ENCODE measurements at regions not wholly inside any gene's neighbourhood (a gene's known extent, or its start where the extent isn't known, plus 50 kb on each side); places are given as distances from the start of the nearest gene placed in this dataset.

DNA sequence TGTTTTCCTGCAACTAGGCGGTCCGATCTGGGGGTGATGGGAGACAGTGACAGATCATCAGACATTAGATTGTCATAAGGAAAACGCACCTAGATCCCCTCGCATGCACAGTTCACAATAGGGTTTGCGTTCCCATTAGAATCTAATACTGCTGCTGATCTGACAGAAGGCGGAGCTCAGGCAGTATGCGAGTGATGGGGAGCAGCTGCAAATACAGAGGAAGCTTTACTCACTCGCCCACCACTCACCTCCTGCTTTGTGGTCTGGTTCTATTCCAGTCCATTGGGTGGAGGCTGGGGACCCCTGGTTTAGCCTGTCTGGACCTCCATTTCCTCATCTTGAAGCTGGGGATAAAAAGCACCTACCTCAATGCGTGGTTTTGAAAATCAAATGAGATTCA, 437.5 kb upstream of the PROK2 start:
- peaks cover 24% of the 10 kb centered on the region for H3K9me3 Mint-ChIP-seq (ENCODE audit: unreplicated experiment)
- H3K36me3 Mint-ChIP-seq (ENCODE audit: insufficient read depth, unreplicated experiment): peaks cover 4% of the 10 kb centered on the region
- no TSS peak for BruUV-seq (replicated peaks)
- H3K4me1 Mint-ChIP-seq (ENCODE audit: insufficient read depth, unreplicated experiment): no peaks in the 10 kb centered on the region
- no peak overlapping the region for H3K4me3 Mint-ChIP-seq (ENCODE audit: unreplicated experiment)
- DNase-seq (ENCODE audit: unreplicated experiment): no peak
- intact Hi-C loops (cut with micrococcal nuclease): no loop called here
- no peak overlapping the region for H3K27ac Mint-ChIP-seq (ENCODE audit: low read depth, unreplicated experiment)
- peaks cover 5% of the 10 kb centered on the region for H3K27me3 Mint-ChIP-seq (ENCODE audit: insufficient read depth, unreplicated experiment)
- ChIA-PET POLR2A (no interaction called here), CTCF (interaction anchor here (0.6 kb wide), 1 partner anchor 96 kb away, joined by 3 read pairs; no protein-coding TSS in a partner anchor)
- TF ChIP-seq CTCF (IDR thresholded peaks at IDR 0.05; ENCODE audit: unreplicated experiment): no peak

DNA sequence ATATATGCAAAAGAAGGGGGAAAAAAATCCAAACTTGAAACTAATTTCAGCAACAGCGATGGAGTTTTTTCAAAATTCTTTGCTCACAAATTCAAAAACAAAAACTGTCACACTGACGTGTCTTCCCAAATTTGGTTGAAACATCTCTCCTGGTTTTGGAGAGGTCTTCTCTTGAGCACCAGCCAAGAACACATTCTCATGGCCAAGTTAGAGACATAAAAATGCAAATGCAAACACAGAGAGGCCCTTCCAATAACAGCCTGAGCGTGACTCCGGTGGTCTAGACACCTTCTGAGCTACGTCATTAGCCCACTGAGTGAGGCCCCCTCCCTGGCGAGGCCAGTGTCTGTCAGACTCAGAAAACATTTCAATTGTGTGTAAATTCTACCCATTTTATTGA, 436.0 kb upstream of the PROK2 start:
- Mint-ChIP-seq H3K27me3 (ENCODE audit: insufficient read depth, unreplicated experiment) (no peaks in the 10 kb centered on the region), H3K27ac (ENCODE audit: low read depth, unreplicated experiment) (no peak overlapping the region), H3K36me3 (ENCODE audit: insufficient read depth, unreplicated experiment) (peaks cover 4% of the 10 kb centered on the region), H3K4me3 (ENCODE audit: unreplicated experiment) (no peak overlapping the region), H3K9me3 (ENCODE audit: unreplicated experiment) (peaks cover 20% of the 10 kb centered on the region), H3K4me1 (ENCODE audit: insufficient read depth, unreplicated experiment) (no peaks in the 10 kb centered on the region)
- intact Hi-C loops (cut with micrococcal nuclease): no loop called here
- CTCF ChIA-PET: no interaction called here
- POLR2A ChIA-PET: no interaction called here
- no TSS peak for BruUV-seq (replicated peaks)
- no peak for DNase-seq (ENCODE audit: unreplicated experiment)
- no peak for TF ChIP-seq CTCF (IDR thresholded peaks at IDR 0.05; ENCODE audit: unreplicated experiment)

- intact Hi-C loops (cut with micrococcal nuclease): no loop called here
- H3K4me1 Mint-ChIP-seq (ENCODE audit: insufficient read depth, unreplicated experiment): no peaks in the 10 kb centered on the region
- ChIA-PET CTCF (interaction anchor here (0.7 kb wide), 1 partner anchor 673 kb away, joined by 3 read pairs; no protein-coding TSS in a partner anchor), POLR2A (no interaction called here)
- peaks cover 8% of the 10 kb centered on the region for H3K9me3 Mint-ChIP-seq (ENCODE audit: unreplicated experiment)
- BruUV-seq (replicated peaks): no TSS peak
- H3K36me3 Mint-ChIP-seq (ENCODE audit: insufficient read depth, unreplicated experiment): peaks cover 4% of the 10 kb centered on the region
- no peak overlapping the region for H3K27ac Mint-ChIP-seq (ENCODE audit: low read depth, unreplicated experiment)
- no peak for DNase-seq (ENCODE audit: unreplicated experiment)
- no peak for TF ChIP-seq CTCF (IDR thresholded peaks at IDR 0.05; ENCODE audit: unreplicated experiment)
- no peaks in the 10 kb centered on the region for H3K27me3 Mint-ChIP-seq (ENCODE audit: insufficient read depth, unreplicated experiment)
- H3K4me3 Mint-ChIP-seq (ENCODE audit: unreplicated experiment): no peak overlapping the region
Measured at GRCh38 chr3:72219752-72220151, 434.8 kb upstream of the PROK2 start.

DNA sequence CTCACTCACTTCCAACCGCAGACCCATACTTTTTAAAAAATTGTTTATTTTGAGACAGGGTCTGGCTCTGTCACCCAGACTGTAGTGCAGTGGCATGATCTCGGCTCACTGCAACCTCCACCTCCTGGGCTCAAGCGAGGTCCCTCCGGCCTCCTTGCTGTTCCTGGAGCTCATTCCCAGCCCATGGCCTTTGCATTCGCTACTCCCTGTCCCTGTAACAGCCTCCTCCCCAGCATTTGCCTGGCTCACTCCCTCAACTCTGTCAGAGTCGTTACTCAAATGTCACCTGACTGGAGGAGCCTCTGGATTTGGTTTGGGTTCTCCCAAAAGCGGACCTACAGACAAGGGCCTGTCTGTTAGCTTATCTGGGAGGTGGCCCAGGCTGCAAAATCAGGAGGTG, 432.6 kb upstream of the PROK2 start:
- Mint-ChIP-seq H3K36me3 (ENCODE audit: insufficient read depth, unreplicated experiment) (peaks cover 4% of the 10 kb centered on the region), H3K27ac (ENCODE audit: low read depth, unreplicated experiment) (no peak overlapping the region), H3K4me3 (ENCODE audit: unreplicated experiment) (no peak overlapping the region), H3K27me3 (ENCODE audit: insufficient read depth, unreplicated experiment) (no peaks in the 10 kb centered on the region), H3K9me3 (ENCODE audit: unreplicated experiment) (no peaks in the 10 kb centered on the region), H3K4me1 (ENCODE audit: insufficient read depth, unreplicated experiment) (no peaks in the 10 kb centered on the region)
- BruUV-seq (replicated peaks): no TSS peak
- ChIA-PET CTCF (no interaction called here), POLR2A (interaction anchor here (0.8 kb wide), 1 partner anchor 31 kb away, joined by 3 read pairs; no protein-coding TSS in a partner anchor)
- DNase-seq (ENCODE audit: unreplicated experiment): no peak
- intact Hi-C loops (cut with micrococcal nuclease): no loop called here
- TF ChIP-seq CTCF (IDR thresholded peaks at IDR 0.05; ENCODE audit: unreplicated experiment): no peak

Measured in MCF 10A (cell line).